HG02970 (cell line): ENCODE measurements at regions not wholly inside any gene's neighbourhood (a gene's known extent, or its start where the extent isn't known, plus 50 kb on each side); places are given as distances from the start of the nearest gene placed in this dataset.
A peak's percentile ranks its signal among the peaks of the same experiment; 100 is the strongest.
"Not testable (repeated sequence)": the region's sequence is repeated elsewhere in the genome, so short reads cannot be mapped to it uniquely, and the experiment has no call there.

Experiments used
- ATAC-seq: cut with Tn5 transposase; IDR thresholded peaks from one replicate; pipeline ENCODE4 v1.9.1; 2021; ENCODE audit warnings: mild to moderate bottlenecking, moderate library complexity, moderate number of reproducible peaks; ENCODE audit not compliant: unreplicated experiment, low FRiP score

DNA sequence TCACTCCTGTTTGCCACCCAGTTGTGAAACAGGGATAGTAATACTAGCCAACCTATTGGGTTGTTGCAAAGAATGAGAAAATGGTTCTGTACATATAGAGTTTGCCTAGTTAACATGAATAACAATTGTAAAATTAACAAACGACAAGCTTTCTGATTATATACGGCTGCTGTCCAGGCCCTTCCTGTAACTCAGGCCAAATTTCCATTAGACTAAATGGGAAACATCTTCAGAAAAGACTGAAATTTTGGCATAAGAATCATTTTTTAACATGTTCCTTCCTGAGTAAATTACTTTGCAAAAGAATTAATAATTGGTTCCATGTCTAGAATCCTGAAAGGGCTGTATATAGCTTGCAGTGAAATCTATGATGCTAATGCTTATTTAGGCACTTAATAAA lies 117.7 kb upstream of the SATB2 start:
- ATAC-seq: no peak

DNA sequence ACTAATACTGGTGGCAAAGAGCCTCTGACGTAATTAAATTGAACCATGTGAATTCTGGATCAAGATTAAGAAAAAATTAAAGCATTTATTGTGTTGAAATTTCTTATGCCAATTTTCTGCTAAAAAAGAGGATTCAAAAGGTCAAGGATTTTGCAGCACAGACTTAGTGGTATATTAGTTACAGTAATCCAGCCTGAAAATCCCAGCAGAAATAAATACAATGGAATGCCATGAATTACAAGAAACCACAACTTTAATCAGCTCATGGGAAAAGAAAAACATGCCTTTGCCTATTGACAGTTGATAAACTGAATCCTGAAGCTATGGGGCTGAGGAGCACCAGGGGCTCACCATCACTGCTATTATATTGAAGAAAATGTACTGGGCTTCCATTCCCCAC lies 114.8 kb upstream of the SATB2 start:
- ATAC-seq: no peak

DNA sequence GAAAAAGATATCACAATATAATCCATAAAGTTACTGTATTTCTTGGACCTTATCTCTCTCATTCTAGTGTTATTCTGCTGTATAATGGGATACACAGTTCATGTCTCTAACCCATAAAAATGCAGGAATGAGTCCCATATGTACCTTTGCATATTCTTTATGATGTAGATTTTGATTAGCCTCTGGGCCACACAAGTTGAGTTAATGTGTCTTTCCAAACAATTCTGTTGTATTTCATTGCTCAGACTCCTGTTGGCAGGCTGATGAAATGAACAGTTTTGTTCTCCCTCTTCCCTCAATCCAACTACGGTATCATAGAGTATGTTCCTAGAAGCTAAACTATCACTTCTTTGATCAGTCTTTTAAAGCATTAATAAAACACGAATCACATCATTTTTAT lies 113.2 kb upstream of the SATB2 start:
- no peak for ATAC-seq

DNA sequence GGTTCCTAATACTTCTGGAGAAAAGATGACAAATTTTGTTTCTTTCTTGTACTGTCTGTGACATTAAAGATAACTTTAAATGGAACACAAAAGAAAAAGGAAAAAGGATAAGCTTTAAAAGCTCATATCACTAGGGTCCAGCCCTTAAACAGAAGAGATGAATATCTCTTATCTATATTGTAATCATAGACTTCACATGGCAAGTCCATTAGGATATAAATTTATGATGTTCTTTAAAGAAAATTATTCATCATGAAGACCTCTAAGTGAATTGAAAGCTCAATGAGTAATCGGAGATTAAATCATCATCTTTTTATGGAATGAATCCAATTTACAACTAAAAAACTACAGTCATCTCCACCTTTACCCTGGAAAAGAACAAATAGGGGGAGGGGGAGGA lies 111.6 kb upstream of the SATB2 start:
- no peak for ATAC-seq

DNA sequence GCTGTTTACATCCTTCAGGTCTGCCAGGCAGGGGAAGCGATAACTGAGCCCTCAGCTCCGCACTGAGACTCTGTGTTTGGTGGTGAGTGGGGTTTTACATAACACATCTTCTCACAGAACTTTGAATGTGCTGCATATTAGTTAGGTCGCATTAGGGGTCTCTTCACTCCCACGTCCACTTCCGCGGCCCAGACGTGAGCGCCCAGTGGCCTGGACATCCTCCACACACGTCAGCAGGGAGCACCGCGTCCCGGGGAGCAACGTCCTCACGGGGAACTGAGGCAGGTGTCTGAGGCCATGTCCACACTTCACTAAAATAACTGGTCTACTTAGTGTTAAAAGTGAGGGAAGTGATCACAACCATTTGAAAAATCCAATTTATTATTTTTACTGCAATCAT lies 100.4 kb upstream of the SATB2 start:
- no peak for ATAC-seq

DNA sequence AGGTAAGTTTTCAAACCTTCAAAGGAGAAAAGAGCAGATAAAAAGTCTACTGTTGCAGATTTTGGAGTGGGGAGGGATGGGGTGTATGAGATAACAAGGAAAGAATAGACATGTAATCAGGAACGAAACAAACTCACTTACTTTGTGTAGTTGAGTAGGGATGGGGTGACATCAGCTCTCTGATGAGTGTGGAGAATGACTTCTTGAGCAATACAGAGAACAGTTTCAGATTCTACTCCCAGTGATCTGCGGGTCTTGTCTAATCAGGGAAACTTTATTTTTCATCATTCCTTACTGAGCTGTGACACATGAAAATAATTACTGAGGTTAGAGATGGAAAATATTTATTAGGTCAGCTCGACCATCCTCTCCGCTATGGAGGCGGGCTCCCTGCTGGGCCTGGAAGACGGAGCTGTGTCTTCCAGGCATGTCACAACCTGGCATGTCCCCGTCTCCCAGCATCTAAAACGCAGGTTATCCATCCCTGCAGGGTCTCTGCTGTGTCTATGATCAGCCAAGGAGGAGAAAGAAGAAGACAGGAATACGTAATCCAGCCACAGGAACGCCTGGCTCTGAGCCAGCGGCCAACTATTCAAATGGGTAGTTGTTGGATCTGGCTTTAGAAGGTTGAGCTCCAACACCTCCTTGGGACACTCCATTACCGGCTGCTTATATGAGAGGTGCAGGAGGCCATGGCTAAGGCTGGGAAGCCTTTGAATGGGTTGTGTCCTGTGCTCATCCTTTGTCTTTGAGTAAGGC lies 99.0 kb upstream of the SATB2 start:
- ATAC-seq: no peak

DNA sequence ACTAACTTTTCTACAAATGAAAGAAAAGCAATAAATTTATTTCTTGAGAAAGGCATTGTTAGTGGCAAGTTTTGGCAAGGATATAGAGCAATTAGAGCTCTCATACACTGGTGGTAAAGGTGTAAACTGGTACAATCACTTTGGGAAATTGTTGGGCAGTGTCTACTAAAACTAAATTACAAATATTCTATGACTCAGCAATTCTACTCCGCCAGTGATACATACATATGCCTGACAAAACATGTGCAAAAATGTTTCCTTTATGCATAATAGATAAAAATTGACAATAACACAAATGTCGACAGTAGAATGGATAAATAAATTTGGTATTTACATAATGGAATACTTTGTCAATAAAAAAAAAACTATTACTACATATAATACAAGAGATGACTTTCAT lies 96.3 kb upstream of the SATB2 start:
- ATAC-seq: no peak

DNA sequence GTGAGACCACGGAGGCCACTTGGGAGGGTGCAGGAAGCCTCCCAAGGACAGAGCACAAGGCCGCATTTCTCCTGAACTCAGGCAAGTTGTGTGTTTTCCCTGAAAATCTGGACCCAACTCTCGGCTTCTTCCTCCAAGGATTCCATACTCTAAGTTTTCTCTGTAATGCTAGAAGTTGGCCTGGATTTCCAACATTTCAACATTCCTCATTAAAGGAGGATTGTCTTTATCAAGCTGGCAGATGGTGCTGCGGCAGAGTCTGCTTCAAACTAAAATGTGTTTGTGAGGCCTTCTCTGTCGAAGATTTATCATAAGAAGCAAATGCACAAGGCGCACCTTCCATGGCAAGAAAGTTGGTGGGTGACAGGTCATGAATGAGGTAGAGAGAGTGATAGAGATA lies 94.4 kb upstream of the SATB2 start:
- ATAC-seq: no peak

DNA sequence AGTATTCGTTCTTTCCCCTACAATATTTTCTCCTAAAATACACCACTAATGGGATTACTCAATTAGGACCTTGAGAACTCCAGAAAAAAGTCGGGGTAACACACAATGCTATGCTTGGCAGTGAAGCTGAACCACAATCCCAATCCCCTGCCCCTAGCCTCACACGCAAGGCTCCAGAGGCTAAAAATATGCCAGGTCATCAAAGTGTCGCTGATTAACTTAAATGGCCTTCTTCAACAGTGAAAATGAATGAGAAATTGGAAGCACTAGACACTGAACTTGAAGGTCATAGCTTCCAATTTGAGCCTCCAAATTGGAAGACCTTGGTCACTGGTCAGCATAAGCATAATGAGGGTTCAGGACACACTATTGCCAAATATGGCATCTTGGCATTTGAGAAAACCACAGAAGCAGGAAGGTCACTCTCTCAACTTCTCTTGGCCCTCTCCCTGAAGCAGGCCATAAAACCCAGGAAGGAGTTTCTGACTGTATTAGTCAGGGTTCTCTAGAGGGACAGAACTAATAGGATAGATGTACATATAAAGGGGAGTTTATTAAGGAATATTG lies 86.0 kb upstream of the SATB2 start:
- no peak for ATAC-seq

DNA sequence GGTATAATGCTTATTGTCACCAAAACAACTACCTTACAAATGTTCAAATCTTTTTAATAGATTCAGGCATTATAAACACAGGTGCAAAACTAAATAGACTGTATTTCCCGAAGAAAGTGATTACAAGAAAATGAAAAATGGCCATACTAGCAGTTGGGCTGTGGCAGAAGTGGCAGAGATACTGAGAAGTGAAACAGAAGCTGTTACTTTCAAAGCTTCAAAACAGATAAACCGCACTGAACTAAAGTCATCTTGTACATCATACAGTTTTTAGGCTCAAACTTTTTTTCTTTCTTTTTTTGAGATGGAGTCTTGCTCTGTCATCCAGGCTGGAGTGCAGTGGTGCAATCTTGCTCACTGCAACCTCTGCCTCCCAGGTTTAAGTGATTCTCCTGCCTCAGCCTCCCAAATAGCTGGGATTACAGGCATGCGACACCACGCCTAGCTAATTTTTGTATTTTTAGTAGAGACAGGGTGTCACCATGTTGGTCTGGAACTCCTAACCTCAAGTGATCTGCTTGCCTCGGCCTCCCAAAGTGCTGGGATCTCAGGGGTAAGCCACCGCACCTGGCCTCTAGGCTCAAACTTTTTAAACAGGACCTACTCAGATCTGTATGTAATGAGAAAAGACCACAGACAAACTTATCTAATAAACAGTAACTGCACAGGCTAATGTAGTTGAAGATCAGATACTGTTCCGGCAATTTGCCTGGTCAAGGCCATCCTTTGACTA lies 77.9 kb upstream of the SATB2 start:
- ATAC-seq: no peak

DNA sequence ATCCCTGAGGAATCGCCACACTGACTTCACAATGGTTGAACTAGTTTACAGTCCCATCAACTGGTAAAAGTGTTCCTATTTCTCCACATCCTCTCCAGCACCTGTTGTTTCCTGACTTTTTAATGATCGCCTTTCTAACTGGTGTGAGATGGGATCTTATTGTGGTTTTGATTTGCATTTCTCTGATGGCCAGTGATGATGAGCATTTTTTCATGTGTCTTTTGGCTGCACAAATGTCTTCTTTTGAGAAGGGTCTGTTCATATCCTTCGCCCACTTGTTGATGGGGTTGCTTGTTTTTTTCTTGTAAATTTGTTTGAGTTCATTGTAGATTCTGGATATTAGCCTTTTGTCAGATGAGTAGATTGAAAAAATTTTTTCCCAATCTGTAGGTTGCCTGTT lies 76.1 kb upstream of the SATB2 start:
- ATAC-seq: not testable (repeated sequence)

DNA sequence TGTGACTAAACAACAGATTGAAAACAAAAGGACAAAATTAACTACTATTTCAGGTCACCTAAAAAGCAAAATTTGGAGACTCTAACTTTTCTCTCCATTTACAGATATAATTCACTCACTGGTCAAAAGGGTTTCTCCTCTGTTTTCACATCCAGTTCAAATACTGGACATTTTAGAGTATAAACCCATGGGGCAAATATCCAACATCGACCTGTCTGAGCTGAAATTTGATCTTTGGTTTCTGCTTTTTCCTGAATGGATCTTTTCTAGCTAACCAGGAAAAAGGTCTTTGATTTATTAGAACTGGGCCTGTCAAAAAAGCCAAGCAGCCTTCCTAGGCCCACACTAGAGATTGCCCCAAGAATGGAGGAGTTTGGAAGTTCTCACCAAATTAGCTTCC lies 69.3 kb upstream of the SATB2 start:
- no peak for ATAC-seq

DNA sequence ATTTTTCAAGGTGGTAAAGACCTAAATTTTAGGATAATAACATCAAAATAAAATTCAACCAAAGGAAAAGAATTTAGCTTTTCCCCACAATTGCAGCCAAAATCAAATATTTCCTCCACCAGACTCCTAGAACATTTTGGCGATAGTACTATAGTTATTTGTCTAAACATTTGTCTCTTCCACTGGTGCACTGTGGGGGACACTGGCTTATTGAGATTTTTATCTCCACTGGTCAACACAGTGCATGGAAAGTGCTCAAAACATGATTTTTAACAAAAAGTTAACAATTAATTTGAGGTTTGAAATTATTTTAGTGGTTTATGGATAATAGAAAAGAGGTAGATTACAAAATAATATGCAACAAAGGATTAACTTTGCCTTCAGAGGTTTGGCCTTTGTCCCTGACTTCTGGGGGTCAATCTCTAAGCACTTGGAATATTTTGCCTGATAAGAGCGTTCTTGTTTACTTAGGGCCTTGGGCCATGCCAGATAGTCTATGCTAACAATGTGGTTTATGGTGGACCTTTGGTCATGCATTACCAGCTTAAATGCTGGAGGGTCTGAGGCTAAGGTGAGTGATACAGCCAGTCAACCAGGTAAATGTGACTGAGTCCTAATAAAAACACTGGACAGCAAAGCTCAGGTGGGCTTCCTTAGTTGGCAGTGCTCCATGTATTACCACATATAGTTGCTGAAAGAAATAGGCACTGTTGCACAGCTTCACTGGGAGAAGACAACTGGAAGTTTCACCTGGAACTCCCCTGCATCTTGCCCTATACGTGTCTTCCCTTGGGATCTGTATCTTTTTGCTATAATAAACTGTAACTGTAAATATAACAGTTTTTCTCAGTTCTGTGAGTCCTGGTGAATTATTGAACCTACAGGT lies 67.2 kb upstream of the SATB2 start:
- ATAC-seq: no peak

DNA sequence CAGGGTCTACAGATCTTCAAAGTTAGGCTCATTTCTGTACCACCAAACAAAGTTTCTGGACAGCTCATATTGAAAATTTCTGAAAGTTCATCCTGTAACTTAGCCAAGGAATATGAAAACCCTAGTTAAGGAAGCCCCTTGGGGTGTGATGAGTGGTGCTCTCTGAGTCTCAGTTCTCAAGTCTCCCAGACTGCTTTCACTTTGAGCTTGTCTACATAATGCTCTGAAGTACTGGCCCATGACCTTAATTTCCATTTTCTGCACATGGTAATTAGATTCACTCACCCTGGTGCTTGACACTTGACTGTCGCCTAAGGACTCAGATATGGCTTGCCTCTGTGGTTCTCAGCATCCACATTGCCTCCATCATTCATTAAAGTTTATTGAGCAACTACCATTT lies 51.7 kb upstream of the SATB2 start:
- peak; percentile 75 for ATAC-seq
